SU-DHL-6 (cell line): ENCODE measurements at regions not wholly inside any gene's neighbourhood (a gene's known extent, or its start where the extent isn't known, plus 50 kb on each side); places are given as distances from the start of the nearest gene placed in this dataset.

Source experiments
- CTCF ChIP-seq: fragments of 200-600 bp; sonication (generic); IDR thresholded peaks from one replicate; pipeline ENCODE4 v1.5.1; 2017; ENCODE audit warnings: antibody characterized with exemption, mild to moderate bottlenecking, low read length, moderate library complexity; ENCODE audit not compliant: insufficient read depth, poor library complexity, severe bottlenecking
- EZH2phosphoT487 ChIP-seq: fragments of 200-600 bp; sonication (generic), shearing (Covaris generic); conservative IDR thresholded peaks from 2 replicates; pipeline ENCODE4 v1.6.1; 2018; ENCODE audit warnings: mild to moderate bottlenecking, antibody characterized with exemption, low read length, moderate library complexity, mixed read lengths

- TF ChIP-seq CTCF (no peak), EZH2phosphoT487 (no peak)
Observed at GRCh38 chr4:114323841-114324240, 274.8 kb upstream of the UGT8 start.
